RWPE1 (cell line): ENCODE measurements at regions not wholly inside any gene's neighbourhood (a gene's known extent, or its start where the extent isn't known, plus 50 kb on each side); places are given as distances from the start of the nearest gene placed in this dataset.
A peak's percentile ranks its signal among the peaks of the same experiment; 100 is the strongest.

Experiments
- CTCF ChIA-PET: fragments of 350-600 bp; sonication (Branson Sonifier 250); formaldehyde crosslinking; extraction: SDS; loops from one replicate; lab custom pipeline; 2021; lab: Yijun Ruan, JAX
- POLR2A ChIA-PET: fragments of 400-600 bp; formaldehyde crosslinking; extraction: SDS; loops from one replicate; lab custom pipeline; 2020; ENCODE audit warnings: antibody characterized with exemption; ENCODE audit not compliant: low non-redundant PET; lab: Yijun Ruan, JAX
- DNase-seq: peaks from one replicate; pipeline ENCODE4 v3.0.0; 2012; ENCODE audit warnings: low spot score
- H3K27ac ChIP-seq: fragments of 450-650 bp; 2 replicates; pipeline ENCODE4 v1.5.1; 2017
- CTCF ChIP-seq: fragments of 450-650 bp; conservative IDR thresholded peaks from 2 replicates; pipeline ENCODE4 v1.5.1; 2017; ENCODE audit warnings: low read depth, mild to moderate bottlenecking

GRCh38 chr9:16138561-16139491 is 586.0 kb downstream of the CCDC171 start:
- TF ChIP-seq CTCF = no peak
- no peak overlapping the region for H3K27ac ChIP-seq
- ChIA-PET POLR2A (no interaction called here), CTCF (no interaction called here)
- DNase-seq = no peak

GRCh38 chr9:16139774-16140173 is 586.9 kb downstream of the CCDC171 start:
- DNase-seq = no peak
- ChIA-PET POLR2A (no interaction called here), CTCF (no interaction called here)

GRCh38 chr9:16143310-16143709 is 590.5 kb downstream of the CCDC171 start:
- DNase-seq = no peak
- H3K27ac ChIP-seq = peak overlapping the region; percentile 80
- ChIA-PET POLR2A (no interaction called here), CTCF (interaction anchor here (0.6 kb wide), 1 partner anchor 41 kb away, joined by 4 read pairs; no protein-coding TSS in a partner anchor)
- no peak for TF ChIP-seq CTCF

More at GRCh38 chr9:16139774-16140173, 586.9 kb downstream of the CCDC171 start:
- no peak overlapping the region for H3K27ac ChIP-seq
- no peak for TF ChIP-seq CTCF

GRCh38 chr9:16143947-16144890 is 591.4 kb downstream of the CCDC171 start:
- CTCF ChIA-PET = interaction anchor here (0.6 to 1.4 kb wide), 2 partner anchors 11 to 1455 kb away, joined by 3 to 4 read pairs; no protein-coding TSS in a partner anchor
- no peak for TF ChIP-seq CTCF
- DNase-seq = peak; percentile 98
- peak overlapping the region; percentile 80 for H3K27ac ChIP-seq
- POLR2A ChIA-PET = no interaction called here

- DNase-seq = no peak
- no peak for TF ChIP-seq CTCF
- ChIA-PET CTCF (interaction anchor here (0.6 to 1.4 kb wide), 2 partner anchors 9 to 1456 kb away, joined by 3 to 4 read pairs; no protein-coding TSS in a partner anchor), POLR2A (interaction anchor here (0.7 kb wide), 1 partner anchor 1465 kb away, joined by 7 read pairs; no protein-coding TSS in a partner anchor)
- peak overlapping the region; percentile 80 for H3K27ac ChIP-seq
Observed at GRCh38 chr9:16145196-16145950, 592.5 kb downstream of the CCDC171 start.
